ENCODE measurements at regions not wholly inside any gene's neighbourhood (a gene's known extent, or its start where the extent isn't known, plus 50 kb on each side); places are given as distances from the start of the nearest gene placed in this dataset.
A peak's percentile ranks its signal among the peaks of the same experiment; 100 is the strongest.
"Not testable (repeated sequence)": the region's sequence is repeated elsewhere in the genome, so short reads cannot be mapped to it uniquely, and the experiment has no call there.

GRCh38 chr16:60788631-60789030 is 1247.6 kb downstream of the CDH8 start:
- H3K27ac ChIP-seq = no peak overlapping the region
- TF ChIP-seq CTCF (conservative IDR thresholded peaks at IDR 0.05) (no peak), ZFX (IDR thresholded peaks at IDR 0.05) (no peak)

DNA sequence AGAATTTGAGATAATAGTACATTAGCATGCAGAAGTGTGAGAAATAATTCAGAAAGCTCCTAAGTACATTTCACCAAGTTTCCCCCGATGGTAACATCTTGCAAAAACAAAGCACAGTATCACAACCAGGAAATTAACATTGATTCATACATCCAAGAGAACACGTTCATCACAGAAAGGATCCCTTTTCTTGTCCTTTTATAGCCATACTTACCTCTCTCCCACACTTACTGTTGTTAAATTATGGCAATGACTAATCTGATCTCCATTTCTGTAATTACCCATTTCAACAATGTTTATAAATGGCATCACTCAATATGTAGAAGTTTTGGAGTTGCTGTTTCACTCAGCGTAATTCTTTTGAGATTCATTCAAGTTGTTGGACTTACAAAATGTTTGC is 1260.0 kb downstream of the CDH8 start:
- TF ChIP-seq CTCF (conservative IDR thresholded peaks at IDR 0.05) = no peak
- TF ChIP-seq ZFX (IDR thresholded peaks at IDR 0.05) = no peak
- H3K27ac ChIP-seq = no peak overlapping the region

GRCh38 chr16:60771138-60771537 is 1265.1 kb downstream of the CDH8 start:
- no peak overlapping the region for H3K27ac ChIP-seq
- TF ChIP-seq ZFX (IDR thresholded peaks at IDR 0.05) = no peak
- TF ChIP-seq CTCF (conservative IDR thresholded peaks at IDR 0.05) = no peak

- H3K27ac ChIP-seq = not testable (repeated sequence)
Measured at GRCh38 chr16:60770384-60770783, 1265.9 kb downstream of the CDH8 start.

DNA sequence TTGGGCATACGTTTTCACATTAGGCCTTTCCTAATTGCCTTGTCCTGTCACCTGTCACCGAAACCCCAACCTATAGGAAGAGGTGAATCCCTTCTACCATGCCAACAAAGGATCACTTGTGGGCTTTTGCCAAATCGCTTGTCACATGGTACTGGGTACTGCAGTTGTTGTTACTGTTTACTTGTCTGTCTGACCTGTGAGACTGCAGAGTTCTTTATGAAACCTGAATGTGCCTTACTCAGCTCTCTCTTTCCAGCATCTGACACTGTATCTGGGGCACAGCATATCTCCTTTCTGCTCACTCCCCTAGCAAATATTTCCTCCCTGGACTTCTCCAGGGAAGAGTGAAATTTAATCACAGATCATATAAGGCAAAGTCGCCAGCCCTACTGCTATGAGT is 1272.4 kb downstream of the CDH8 start:
- no peak for TF ChIP-seq CTCF (conservative IDR thresholded peaks at IDR 0.05)
- no peak for TF ChIP-seq ZFX (IDR thresholded peaks at IDR 0.05)
- H3K27ac ChIP-seq = no peak overlapping the region

GRCh38 chr16:60755907-60756306 is 1280.3 kb downstream of the CDH8 start:
- no peak overlapping the region for H3K27ac ChIP-seq
- TF ChIP-seq ZFX (IDR thresholded peaks at IDR 0.05) = no peak
- TF ChIP-seq CTCF (conservative IDR thresholded peaks at IDR 0.05) = peak; percentile 16; the same call in 1 of the 2 replicates

DNA sequence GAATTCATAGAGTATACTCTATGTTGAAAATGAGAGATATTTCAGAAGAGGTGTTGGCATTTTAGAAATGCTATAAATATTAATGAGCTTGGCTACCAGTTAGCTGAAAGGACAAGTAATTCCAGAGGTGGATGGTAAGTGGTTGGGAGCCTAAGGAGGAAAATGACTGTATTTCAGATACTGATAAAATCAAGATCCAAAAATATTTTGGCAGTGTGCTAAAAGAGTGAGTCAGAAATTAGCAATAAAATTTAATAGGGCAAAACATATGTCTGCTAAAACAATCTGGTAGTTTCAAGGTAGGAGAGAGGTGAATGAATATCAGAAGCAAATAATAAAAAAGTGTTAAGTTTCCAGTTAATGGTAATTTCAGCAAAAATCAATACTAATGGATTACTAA is 1287.9 kb downstream of the CDH8 start:
- TF ChIP-seq CTCF (conservative IDR thresholded peaks at IDR 0.05) (no peak), ZFX (IDR thresholded peaks at IDR 0.05) (no peak)
- H3K27ac ChIP-seq = no peak overlapping the region

- H3K27ac ChIP-seq = no peak overlapping the region
- no peak for TF ChIP-seq CTCF (conservative IDR thresholded peaks at IDR 0.05)
- TF ChIP-seq ZFX (IDR thresholded peaks at IDR 0.05) = no peak
Measured at GRCh38 chr16:60744198-60744597, 1292.0 kb downstream of the CDH8 start.
